ENCODE measurements at regions not wholly inside any gene's neighbourhood (a gene's known extent, or its start where the extent isn't known, plus 50 kb on each side); places are given as distances from the start of the nearest gene placed in this dataset.
A peak's percentile ranks its signal among the peaks of the same experiment; 100 is the strongest.

DNA sequence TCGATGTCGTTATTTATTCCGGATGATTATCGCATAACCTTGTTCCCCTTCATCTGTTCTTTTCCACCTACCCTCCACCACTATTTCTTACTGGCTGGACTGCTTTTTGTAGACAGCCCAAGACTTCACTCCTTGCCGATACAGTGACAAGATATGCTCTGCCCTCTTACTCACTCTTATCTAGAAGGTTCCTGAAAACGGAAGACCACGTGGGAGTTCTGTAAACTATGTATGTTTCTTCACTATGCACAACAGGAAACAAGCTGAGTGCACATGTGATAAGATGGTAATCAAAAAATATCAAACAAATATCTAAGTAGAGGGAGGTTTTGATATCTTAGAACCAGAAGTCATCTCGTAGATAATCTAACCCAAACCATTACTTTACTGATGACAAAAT is 122.9 kb upstream of the ARHGAP20 start:
- intact Hi-C loops (cut with micrococcal nuclease), result no loop called here
- H3K27ac Mint-ChIP-seq, result no peak overlapping the region
- DNase-seq, result no peak
- no peaks in the 10 kb centered on the region for H3K36me3 Mint-ChIP-seq (ENCODE audit: low read depth)
- CTCF ChIA-PET, result no interaction called here
- H3K4me3 Mint-ChIP-seq, result no peak overlapping the region
- peaks cover 5% of the 10 kb centered on the region for H3K9me3 Mint-ChIP-seq
- H3K4me1 Mint-ChIP-seq (ENCODE audit: low read depth), result peaks cover 32% of the 10 kb centered on the region
- no peaks in the 10 kb centered on the region for H3K27me3 Mint-ChIP-seq (ENCODE audit: low read depth)

DNA sequence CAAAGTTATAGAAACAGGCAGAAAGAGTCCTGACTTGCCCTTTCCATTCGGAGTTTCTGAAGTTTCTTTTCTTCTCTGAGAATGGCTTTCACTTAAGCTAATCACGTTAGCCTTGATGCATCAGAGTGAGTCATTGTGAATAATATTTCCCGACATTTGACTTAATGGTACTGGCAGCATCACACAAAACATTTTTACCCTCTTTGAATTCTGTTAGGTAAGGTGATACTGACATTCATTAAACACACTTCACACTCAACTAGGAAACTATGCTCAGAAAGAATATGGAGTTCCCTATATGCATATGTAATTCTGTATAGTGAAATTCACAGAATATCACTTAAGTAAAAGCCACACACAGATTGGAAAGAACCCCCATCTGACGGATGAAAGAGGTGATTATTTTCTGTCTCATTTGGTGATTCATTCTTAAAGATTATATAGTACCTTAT is 120.8 kb upstream of the ARHGAP20 start:
- Mint-ChIP-seq H3K4me1 (ENCODE audit: low read depth) (peaks cover 31% of the 10 kb centered on the region), H3K36me3 (ENCODE audit: low read depth) (no peaks in the 10 kb centered on the region), H3K27ac (peak overlapping the region; percentile 84), H3K9me3 (no peaks in the 10 kb centered on the region), H3K27me3 (ENCODE audit: low read depth) (no peaks in the 10 kb centered on the region), H3K4me3 (no peak overlapping the region)
- CTCF ChIA-PET, result interaction anchor here (1.0 kb wide), 1 partner anchor 16 kb away, joined by 3 read pairs; no protein-coding TSS in a partner anchor
- no peak for DNase-seq
- intact Hi-C loops (cut with micrococcal nuclease), result loop anchor here (1.0 to 5.0 kb wide), 8 partner anchors 15 to 699 kb away; partner anchors contain the start of gene ARHGAP20

DNA sequence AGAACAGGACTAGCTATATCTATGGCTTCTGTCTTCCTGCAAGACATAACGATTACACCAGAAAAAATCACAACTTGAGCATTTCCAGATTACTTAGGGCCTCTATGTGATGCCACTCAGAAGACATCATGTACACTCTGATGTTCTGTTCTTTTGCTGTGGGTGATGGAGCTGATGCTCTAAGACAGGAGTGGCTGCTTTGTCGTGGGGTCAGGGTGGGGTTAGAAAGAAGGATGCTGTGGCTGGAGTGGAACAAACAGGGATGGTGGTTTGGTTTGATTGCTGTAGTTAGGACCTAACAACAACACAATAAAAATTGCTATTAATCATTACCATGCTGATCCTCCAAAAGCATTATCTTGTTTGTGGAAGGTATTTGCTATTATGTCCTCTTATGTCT is 120.3 kb upstream of the ARHGAP20 start:
- DNase-seq, result no peak
- intact Hi-C loops (cut with micrococcal nuclease), result loop anchor here (2.0 to 5.0 kb wide), 3 partner anchors 120 to 700 kb away; partner anchors contain the start of gene ARHGAP20
- CTCF ChIA-PET, result no interaction called here
- Mint-ChIP-seq H3K4me3 (no peak overlapping the region), H3K4me1 (ENCODE audit: low read depth) (peaks cover 26% of the 10 kb centered on the region), H3K27ac (peak overlapping the region; percentile 84), H3K9me3 (no peaks in the 10 kb centered on the region), H3K36me3 (ENCODE audit: low read depth) (no peaks in the 10 kb centered on the region), H3K27me3 (ENCODE audit: low read depth) (no peaks in the 10 kb centered on the region)

- CTCF ChIA-PET, result no interaction called here
- Mint-ChIP-seq H3K27ac (peak overlapping the region; percentile 84), H3K36me3 (ENCODE audit: low read depth) (no peaks in the 10 kb centered on the region), H3K9me3 (no peaks in the 10 kb centered on the region), H3K4me1 (ENCODE audit: low read depth) (peaks cover 23% of the 10 kb centered on the region), H3K4me3 (no peak overlapping the region), H3K27me3 (ENCODE audit: low read depth) (no peaks in the 10 kb centered on the region)
- DNase-seq, result no peak
- intact Hi-C loops (cut with micrococcal nuclease), result loop anchor here (2.0 to 5.0 kb wide), 3 partner anchors 119 to 700 kb away; partner anchors contain the start of gene ARHGAP20
These were observed 119.8 kb upstream of the ARHGAP20 start for GRCh38 chr11:110832080-110832479.

DNA sequence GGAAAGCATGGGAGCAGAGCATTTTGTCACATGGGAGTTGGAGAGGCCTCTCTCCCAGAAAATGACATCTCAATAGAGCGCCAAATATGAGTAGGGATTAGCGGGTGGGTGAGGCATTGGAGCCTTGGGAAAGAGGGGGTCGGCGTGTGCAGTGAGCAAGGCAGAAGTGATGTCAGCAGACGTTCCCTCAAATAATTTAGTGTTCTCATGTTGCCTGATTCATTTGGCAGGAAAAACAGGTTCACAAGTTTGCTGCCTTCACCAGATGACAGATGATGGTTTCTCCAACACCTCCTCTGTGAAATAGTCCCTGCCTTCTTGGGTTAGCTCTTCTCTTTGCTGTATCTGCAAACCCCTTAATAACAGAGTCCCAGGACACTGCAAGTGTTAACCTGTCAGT is 118.5 kb upstream of the ARHGAP20 start:
- Mint-ChIP-seq H3K27ac (no peak overlapping the region), H3K36me3 (ENCODE audit: low read depth) (no peaks in the 10 kb centered on the region), H3K9me3 (no peaks in the 10 kb centered on the region), H3K4me3 (no peak overlapping the region), H3K4me1 (ENCODE audit: low read depth) (peaks cover 23% of the 10 kb centered on the region), H3K27me3 (ENCODE audit: low read depth) (no peaks in the 10 kb centered on the region)
- intact Hi-C loops (cut with micrococcal nuclease), result loop anchor here (5.0 kb wide), 2 partner anchors 503 to 702 kb away; no protein-coding TSS in a partner anchor
- no peak for DNase-seq
- CTCF ChIA-PET, result no interaction called here

- no peaks in the 10 kb centered on the region for H3K27me3 Mint-ChIP-seq (ENCODE audit: low read depth)
- no peaks in the 10 kb centered on the region for H3K36me3 Mint-ChIP-seq (ENCODE audit: low read depth)
- H3K27ac Mint-ChIP-seq, result no peak overlapping the region
- DNase-seq, result no peak
- no peaks in the 10 kb centered on the region for H3K9me3 Mint-ChIP-seq
- intact Hi-C loops (cut with micrococcal nuclease), result loop anchor here (5.0 kb wide), 2 partner anchors 503 to 702 kb away; no protein-coding TSS in a partner anchor
- no peak overlapping the region for H3K4me3 Mint-ChIP-seq
- CTCF ChIA-PET, result interaction anchor here (1.2 kb wide), 1 partner anchor 13 kb away, joined by 5 read pairs; no protein-coding TSS in a partner anchor
- peaks cover 23% of the 10 kb centered on the region for H3K4me1 Mint-ChIP-seq (ENCODE audit: low read depth)
These were observed 118.1 kb upstream of the ARHGAP20 start for GRCh38 chr11:110830344-110830743.

DNA sequence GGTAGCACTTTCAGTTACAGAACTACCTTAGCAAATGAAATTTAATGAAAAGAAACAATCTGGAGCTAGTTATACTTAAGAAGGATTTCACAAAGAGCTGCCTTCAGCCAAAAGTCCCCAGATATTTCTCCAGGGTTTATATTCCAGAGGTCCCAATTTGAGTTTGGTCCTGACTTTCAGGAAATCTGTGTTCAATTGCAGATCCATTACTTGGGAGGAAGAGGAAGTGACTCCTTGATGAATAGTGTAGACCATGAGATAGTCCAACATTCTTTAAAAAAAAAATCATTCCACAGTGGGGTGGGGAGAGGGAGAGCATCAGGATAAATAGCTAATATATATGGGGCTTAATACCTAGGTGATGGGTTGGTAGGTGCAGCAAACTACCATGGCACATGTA is 117.6 kb upstream of the ARHGAP20 start:
- Mint-ChIP-seq H3K36me3 (ENCODE audit: low read depth) (no peaks in the 10 kb centered on the region), H3K4me3 (no peak overlapping the region), H3K4me1 (ENCODE audit: low read depth) (peaks cover 21% of the 10 kb centered on the region), H3K9me3 (no peaks in the 10 kb centered on the region), H3K27me3 (ENCODE audit: low read depth) (no peaks in the 10 kb centered on the region), H3K27ac (no peak overlapping the region)
- no peak for DNase-seq
- CTCF ChIA-PET, result interaction anchor here (1.2 kb wide), 1 partner anchor 13 kb away, joined by 5 read pairs; no protein-coding TSS in a partner anchor
- intact Hi-C loops (cut with micrococcal nuclease), result loop anchor here (5.0 kb wide), 2 partner anchors 503 to 702 kb away; no protein-coding TSS in a partner anchor

GRCh38 chr11:110828086-110828485 is 115.8 kb upstream of the ARHGAP20 start:
- Mint-ChIP-seq H3K27ac (no peak overlapping the region), H3K27me3 (ENCODE audit: low read depth) (no peaks in the 10 kb centered on the region), H3K36me3 (ENCODE audit: low read depth) (no peaks in the 10 kb centered on the region), H3K4me3 (no peak overlapping the region), H3K9me3 (no peaks in the 10 kb centered on the region), H3K4me1 (ENCODE audit: low read depth) (peaks cover 15% of the 10 kb centered on the region)
- CTCF ChIA-PET, result interaction anchor here (0.9 kb wide), 1 partner anchor 9 kb away, joined by 5 read pairs; no protein-coding TSS in a partner anchor
- no peak for DNase-seq
- intact Hi-C loops (cut with micrococcal nuclease), result no loop called here

DNA sequence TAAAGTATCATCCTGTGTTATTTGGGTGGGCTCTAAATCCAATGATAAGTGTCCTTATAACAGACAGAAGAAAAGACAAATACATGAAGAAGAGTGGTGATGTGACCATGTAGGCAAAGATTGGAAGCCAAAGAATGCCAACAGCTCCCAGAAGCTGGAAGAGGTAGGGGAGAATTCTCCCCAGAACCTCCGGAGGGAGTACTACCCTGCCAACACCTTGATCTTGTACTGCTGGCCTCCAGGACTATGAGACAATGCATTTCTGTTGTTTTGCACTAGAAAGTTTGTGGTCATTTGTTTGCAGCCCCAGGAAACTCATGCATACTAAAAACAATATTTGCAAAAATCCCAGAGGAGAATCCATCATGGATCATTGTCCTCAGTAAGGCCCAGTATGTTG is 115.0 kb upstream of the ARHGAP20 start:
- no peak overlapping the region for H3K27ac Mint-ChIP-seq
- CTCF ChIA-PET, result no interaction called here
- H3K4me1 Mint-ChIP-seq (ENCODE audit: low read depth), result peaks cover 7% of the 10 kb centered on the region

GRCh38 chr11:110824912-110825620 is 112.8 kb upstream of the ARHGAP20 start:
- DNase-seq, result no peak
- Mint-ChIP-seq H3K36me3 (ENCODE audit: low read depth) (no peaks in the 10 kb centered on the region), H3K4me1 (ENCODE audit: low read depth) (peaks cover 4% of the 10 kb centered on the region), H3K4me3 (no peak overlapping the region), H3K9me3 (no peaks in the 10 kb centered on the region), H3K27me3 (ENCODE audit: low read depth) (no peaks in the 10 kb centered on the region), H3K27ac (no peak overlapping the region)
- CTCF ChIA-PET, result no interaction called here
- intact Hi-C loops (cut with micrococcal nuclease), result no loop called here

More for the DNA sequence above, 115.0 kb upstream of the ARHGAP20 start:
- H3K9me3 Mint-ChIP-seq, result no peaks in the 10 kb centered on the region
- intact Hi-C loops (cut with micrococcal nuclease), result no loop called here
- H3K27me3 Mint-ChIP-seq (ENCODE audit: low read depth), result no peaks in the 10 kb centered on the region
- no peak overlapping the region for H3K4me3 Mint-ChIP-seq
- no peaks in the 10 kb centered on the region for H3K36me3 Mint-ChIP-seq (ENCODE audit: low read depth)
- DNase-seq, result no peak

- H3K4me3 Mint-ChIP-seq, result no peak overlapping the region
- CTCF ChIA-PET, result interaction anchor here (0.6 to 1.3 kb wide), 2 partner anchors 10 to 550 kb away, joined by 3 to 5 read pairs; no protein-coding TSS in a partner anchor
- DNase-seq, result peak; percentile 57
- intact Hi-C loops (cut with micrococcal nuclease), result loop anchor here (1.0 to 5.0 kb wide), 3 partner anchors 15 to 89 kb away; no protein-coding TSS in a partner anchor
- peaks cover 12% of the 10 kb centered on the region for H3K4me1 Mint-ChIP-seq (ENCODE audit: low read depth)
- H3K36me3 Mint-ChIP-seq (ENCODE audit: low read depth), result peaks cover 4% of the 10 kb centered on the region
- H3K27me3 Mint-ChIP-seq (ENCODE audit: low read depth), result peaks cover 8% of the 10 kb centered on the region
- peaks cover 5% of the 10 kb centered on the region for H3K9me3 Mint-ChIP-seq
- peak overlapping the region; percentile 60 for H3K27ac Mint-ChIP-seq
These were observed 105.9 kb upstream of the ARHGAP20 start for GRCh38 chr11:110818032-110818687.

GRCh38 chr11:110812086-110812733 is 100.0 kb upstream of the ARHGAP20 start:
- intact Hi-C loops (cut with micrococcal nuclease), result no loop called here
- Mint-ChIP-seq H3K9me3 (peaks cover 5% of the 10 kb centered on the region), H3K4me3 (no peak overlapping the region), H3K27ac (no peak overlapping the region), H3K27me3 (ENCODE audit: low read depth) (peaks cover 4% of the 10 kb centered on the region), H3K36me3 (ENCODE audit: low read depth) (peaks cover 4% of the 10 kb centered on the region), H3K4me1 (ENCODE audit: low read depth) (no peaks in the 10 kb centered on the region)
- no peak for DNase-seq
- CTCF ChIA-PET, result no interaction called here

All from activated naive CD4-positive, alpha-beta T cell treated with anti-CD3 and anti-CD28 coated beads for 36 hours (primary cell).